Hematopoietic multipotent progenitor cell treated with erythropoietin and hydrocortisone succinate and interleukin-3 and kit ligand, for 6 days (in vitro differentiated cells): ENCODE measurements at regions not wholly inside any gene's neighbourhood (a gene's known extent, or its start where the extent isn't known, plus 50 kb on each side); places are given as distances from the start of the nearest gene placed in this dataset.
"Not testable (repeated sequence)": the region's sequence is repeated elsewhere in the genome, so short reads cannot be mapped to it uniquely, and the experiment has no call there.

Experiments
- DNase-seq: peaks from one replicate; pipeline ENCODE4 v3.0.0-alpha.2; 2015

GRCh38 chr21:20459838-20460237 lies 538.4 kb upstream of the NCAM2 start:
- DNase-seq, result no peak

- no peak for DNase-seq
These were observed 534.8 kb upstream of the NCAM2 start for GRCh38 chr21:20463362-20463761.

- no peak for DNase-seq
These were observed 528.8 kb upstream of the NCAM2 start for GRCh38 chr21:20469361-20469760.

- no peak for DNase-seq
These were observed 511.9 kb upstream of the NCAM2 start for GRCh38 chr21:20486303-20486702.

- DNase-seq, result not testable (repeated sequence)
These were observed 495.3 kb upstream of the NCAM2 start for GRCh38 chr21:20502915-20503314.

- no peak for DNase-seq
These were observed 490.4 kb upstream of the NCAM2 start for GRCh38 chr21:20507783-20508182.

GRCh38 chr21:20511216-20511880 lies 486.9 kb upstream of the NCAM2 start:
- no peak for DNase-seq

GRCh38 chr21:20515446-20515845 lies 482.8 kb upstream of the NCAM2 start:
- no peak for DNase-seq

GRCh38 chr21:20519076-20519475 lies 479.1 kb upstream of the NCAM2 start:
- no peak for DNase-seq

- DNase-seq, result no peak
These were observed 475.6 kb upstream of the NCAM2 start for GRCh38 chr21:20522611-20523010.

GRCh38 chr21:20523191-20523590 lies 475.0 kb upstream of the NCAM2 start:
- no peak for DNase-seq

- no peak for DNase-seq
These were observed 470.3 kb upstream of the NCAM2 start for GRCh38 chr21:20527731-20528460.

GRCh38 chr21:20537130-20537529 lies 461.1 kb upstream of the NCAM2 start:
- no peak for DNase-seq

- no peak for DNase-seq
These were observed 460.1 kb upstream of the NCAM2 start for GRCh38 chr21:20538039-20538658.

- no peak for DNase-seq
These were observed 452.8 kb upstream of the NCAM2 start for GRCh38 chr21:20545454-20545853.

- DNase-seq, result no peak
These were observed 446.3 kb upstream of the NCAM2 start for GRCh38 chr21:20551939-20552338.

- DNase-seq, result no peak
These were observed 443.4 kb upstream of the NCAM2 start for GRCh38 chr21:20554785-20555184.

GRCh38 chr21:20570824-20571232 lies 427.4 kb upstream of the NCAM2 start:
- peak; percentile 14 for DNase-seq

- no peak for DNase-seq
These were observed 425.6 kb upstream of the NCAM2 start for GRCh38 chr21:20572582-20572981.

- no peak for DNase-seq
These were observed 416.8 kb upstream of the NCAM2 start for GRCh38 chr21:20581361-20581760.

GRCh38 chr21:20591284-20591683 lies 406.9 kb upstream of the NCAM2 start:
- DNase-seq, result peak; percentile 9

GRCh38 chr21:20592463-20592862 lies 405.7 kb upstream of the NCAM2 start:
- DNase-seq, result peak; percentile 81

GRCh38 chr21:20603236-20603635 lies 395.0 kb upstream of the NCAM2 start:
- DNase-seq, result no peak

GRCh38 chr21:20611008-20611407 lies 387.2 kb upstream of the NCAM2 start:
- DNase-seq, result no peak
